ENCODE measurements at regions not wholly inside any gene's neighbourhood (a gene's known extent, or its start where the extent isn't known, plus 50 kb on each side); places are given as distances from the start of the nearest gene placed in this dataset.

DNA sequence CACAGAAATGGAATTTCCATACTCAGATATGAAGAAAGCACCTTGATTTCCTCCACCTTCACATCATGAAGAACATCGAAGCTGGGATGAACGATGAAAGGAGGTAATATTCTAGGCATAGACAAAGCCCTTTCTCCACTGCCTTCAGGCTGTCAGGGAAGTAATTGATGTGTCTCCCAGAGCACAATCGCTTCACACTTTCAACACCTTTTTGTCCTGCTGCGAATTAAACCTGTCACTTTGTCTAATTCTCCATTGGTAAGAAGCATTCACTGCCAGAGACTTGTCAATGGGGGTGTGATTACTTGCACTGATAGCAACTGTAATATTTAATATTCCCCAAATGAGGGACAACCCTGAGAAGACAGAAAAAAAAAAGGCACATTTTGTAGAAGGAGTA is 260.1 kb downstream of the ETS1 start:
- DNase-seq (ENCODE audit: low read depth), result no peak

GRCh38 chr11:128326791-128327190 is 260.6 kb downstream of the ETS1 start:
- no peak for DNase-seq (ENCODE audit: low read depth)

- peak; percentile 55 for DNase-seq (ENCODE audit: low read depth)
Observed at GRCh38 chr11:128324531-128325141, 262.7 kb downstream of the ETS1 start.

GRCh38 chr11:128324051-128324481 is 263.3 kb downstream of the ETS1 start:
- no peak for DNase-seq (ENCODE audit: low read depth)

DNA sequence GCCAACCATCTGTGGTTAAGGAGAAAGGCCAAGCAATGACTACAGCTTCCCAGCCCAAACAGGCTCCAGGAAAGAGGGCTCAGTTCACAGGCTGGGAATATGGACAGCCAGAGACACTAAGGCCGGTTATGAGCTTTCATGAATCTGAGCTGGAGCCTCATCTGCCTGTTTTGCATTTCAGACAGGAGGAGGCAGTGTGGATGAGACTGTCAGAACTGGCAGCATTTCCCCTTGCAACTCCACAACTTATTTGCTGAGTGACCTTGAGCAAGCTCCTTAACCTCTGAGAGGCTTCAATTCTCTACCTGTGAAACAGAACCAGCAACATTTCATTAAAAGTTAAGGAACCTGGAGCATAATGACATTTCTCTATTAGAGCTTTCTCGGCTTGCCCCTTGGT is 264.0 kb downstream of the ETS1 start:
- DNase-seq (ENCODE audit: low read depth), result no peak

DNA sequence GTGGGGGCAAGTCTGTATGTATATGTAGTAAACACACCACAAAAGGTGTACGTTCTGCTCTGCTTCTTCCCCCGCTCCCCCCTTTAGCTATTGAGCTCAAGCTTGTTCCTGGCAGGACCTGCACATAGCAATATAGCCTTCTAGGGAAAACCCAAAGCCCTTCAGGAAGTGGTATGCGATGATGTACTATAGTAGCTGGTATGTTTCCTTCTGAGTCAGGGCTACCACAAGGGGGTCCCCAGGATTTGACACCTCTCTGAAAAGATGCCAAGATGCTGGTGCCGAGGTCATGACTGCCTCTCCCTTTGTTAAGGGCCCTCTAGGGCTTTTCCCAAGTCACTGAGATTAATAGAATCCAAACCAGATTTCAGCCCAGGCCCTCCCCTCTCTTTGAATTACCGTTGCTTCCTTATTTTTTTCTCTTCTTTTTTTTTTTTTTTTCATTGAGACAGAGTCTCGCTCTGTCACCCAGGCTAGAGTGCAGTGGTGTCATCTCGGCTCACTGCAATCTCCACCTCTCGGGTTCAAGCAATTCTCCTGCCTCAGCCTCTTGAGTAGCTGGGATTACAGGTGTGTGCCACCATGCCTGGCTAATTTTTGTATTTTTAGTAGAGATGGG is 268.4 kb downstream of the ETS1 start:
- no peak for DNase-seq (ENCODE audit: low read depth)

DNA sequence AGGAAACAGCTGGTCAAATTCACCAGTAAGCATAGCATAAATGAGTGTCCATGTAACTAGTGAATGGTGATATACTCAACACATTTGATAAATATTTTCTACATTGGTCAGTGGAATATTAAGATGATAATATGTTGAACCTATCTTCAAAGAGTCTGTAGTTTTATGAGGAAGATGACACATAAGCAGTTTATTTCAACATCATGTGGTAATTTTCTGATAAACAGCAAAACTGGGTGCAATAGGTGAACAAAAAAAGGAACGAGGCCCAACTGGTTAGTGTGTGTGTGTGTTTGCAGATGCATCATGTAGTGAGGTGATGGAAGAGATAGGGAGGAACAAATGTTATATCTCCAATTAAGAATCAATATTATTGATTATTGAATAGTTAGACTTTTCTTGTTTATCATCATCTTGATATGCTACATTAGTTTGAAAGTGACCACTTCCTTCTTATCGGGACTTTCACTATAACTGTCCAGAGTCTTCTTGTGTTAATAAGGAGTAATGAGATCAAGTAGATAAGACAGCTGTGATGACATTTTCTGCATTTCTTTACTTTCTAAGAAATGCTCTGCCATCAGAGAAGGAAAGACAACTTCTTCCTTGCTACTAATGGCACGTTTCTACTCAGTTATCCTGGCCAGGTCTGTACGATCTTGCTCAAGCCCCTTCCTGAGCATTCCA is 270.7 kb downstream of the ETS1 start:
- DNase-seq (ENCODE audit: low read depth), result no peak

DNA sequence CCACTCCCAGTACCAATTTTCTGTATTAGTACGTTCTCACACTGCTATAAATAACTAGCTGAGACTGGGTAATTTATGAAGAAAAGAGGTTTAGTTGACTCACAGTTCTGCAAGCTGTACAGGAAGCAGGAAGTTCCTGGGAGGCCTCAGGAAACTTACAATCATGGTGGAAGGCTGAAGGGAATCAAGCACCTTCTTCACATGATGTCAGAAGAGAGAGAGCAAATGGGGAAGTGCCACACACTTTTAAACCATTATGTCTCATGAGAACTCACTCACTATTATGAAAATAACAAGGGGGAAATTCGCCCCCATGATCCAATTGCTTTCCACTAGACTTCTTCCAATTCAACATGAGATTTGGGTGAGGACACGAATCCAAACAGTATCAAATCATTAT is 271.4 kb downstream of the ETS1 start:
- no peak for DNase-seq (ENCODE audit: low read depth)

GRCh38 chr11:128313931-128314330 is 273.4 kb downstream of the ETS1 start:
- no peak for DNase-seq (ENCODE audit: low read depth)

DNA sequence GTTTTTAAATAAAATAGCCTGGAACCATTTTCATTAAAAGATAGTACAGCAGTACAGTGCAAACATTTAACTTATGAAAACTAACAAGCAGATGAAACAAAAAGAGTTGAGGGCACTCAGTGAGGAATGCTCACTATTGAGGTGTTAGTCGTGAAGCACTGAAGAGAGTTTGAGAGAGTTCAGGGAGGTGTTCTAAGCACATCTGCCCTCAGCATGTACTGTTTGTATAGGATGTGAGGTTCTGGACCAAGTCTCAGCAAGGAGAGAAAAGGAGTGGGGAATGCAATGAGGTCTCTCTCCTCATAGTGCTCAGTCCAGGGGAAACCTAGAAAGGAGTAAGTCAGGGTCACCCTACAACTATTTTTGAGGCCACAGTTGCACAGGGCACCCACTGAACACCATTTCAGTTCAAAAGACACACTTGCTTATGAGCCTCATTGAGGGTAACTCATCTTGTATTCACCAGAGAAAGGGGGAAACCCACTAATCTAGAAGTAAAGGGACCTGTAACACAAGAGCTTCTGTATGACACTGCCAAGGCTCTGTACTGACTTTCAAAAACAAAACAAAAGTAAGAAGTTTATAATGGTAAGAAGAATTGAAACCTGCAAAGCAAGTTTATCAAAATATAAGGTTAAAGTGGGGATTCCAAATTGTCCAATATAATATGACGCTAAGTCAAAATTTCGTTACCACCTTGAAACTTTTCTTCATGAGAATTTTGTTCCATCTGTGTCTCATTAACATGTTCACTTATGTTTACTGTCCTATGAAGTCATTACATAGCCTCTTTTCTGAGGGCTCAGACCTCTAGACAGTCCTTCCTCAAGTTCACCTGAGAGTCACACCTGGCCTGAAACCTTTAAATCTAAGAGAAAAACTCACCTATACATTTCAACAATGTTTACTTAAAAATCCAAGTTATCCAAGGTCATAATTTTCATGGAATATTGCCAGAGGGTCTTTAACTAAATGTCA is 275.3 kb downstream of the ETS1 start:
- no peak for DNase-seq (ENCODE audit: low read depth)

DNA sequence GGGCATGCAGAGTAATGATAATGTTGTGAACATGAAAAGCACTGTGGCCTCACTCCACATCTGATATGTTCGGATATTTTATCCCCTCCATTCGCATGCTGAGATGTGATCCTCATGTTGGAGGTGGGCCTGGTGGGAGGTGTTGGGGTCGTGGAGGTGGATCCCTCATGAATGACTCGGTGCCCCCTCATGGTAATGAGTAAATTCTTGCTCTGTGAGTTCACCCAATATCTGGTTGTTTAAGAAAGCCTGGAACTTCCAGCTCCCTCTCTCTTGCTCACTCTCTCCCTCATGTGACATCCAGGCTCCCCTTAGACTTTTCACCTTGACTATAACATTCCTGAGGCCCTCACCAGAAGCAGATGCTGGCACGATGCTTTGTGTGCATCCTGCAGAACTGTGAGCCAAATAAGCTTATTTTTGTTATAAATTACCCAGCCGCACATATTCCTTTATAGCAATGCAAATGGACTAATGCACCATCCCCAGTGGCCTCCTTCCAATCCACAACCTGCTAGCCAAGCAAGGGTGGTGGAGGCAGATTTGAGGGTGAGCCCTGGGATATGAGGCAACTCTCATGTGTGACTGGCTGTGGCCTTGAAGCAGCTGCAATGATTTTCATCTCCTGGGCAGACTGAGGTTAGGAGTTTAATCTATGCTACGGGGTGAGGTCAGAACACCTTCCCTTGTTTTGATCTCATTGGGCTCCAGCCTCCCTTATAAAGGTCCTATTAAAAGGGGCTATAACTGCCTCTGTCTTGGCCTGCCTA is 276.5 kb downstream of the ETS1 start:
- no peak for DNase-seq (ENCODE audit: low read depth)

GRCh38 chr11:128310005-128310404 is 277.4 kb downstream of the ETS1 start:
- DNase-seq (ENCODE audit: low read depth), result no peak

DNA sequence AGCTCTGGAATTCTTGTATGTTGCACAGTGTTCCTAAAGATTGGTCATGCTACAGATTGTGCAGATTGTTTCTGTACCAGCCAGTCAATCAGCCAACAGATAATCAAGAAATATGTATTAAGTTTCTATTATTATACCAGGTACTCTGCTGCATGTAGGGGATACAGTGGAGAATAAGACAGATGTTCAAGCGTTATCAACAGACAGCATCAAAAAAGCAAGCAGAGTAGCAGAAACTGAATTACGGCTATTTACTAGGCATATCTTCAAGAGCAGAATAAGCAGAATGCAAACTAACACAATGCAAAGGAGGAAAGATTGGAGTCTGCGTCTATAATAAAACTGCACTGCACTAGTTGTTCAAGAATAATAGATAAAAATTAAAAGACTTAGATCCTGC is 278.6 kb downstream of the ETS1 start:
- DNase-seq (ENCODE audit: low read depth), result no peak

DNA sequence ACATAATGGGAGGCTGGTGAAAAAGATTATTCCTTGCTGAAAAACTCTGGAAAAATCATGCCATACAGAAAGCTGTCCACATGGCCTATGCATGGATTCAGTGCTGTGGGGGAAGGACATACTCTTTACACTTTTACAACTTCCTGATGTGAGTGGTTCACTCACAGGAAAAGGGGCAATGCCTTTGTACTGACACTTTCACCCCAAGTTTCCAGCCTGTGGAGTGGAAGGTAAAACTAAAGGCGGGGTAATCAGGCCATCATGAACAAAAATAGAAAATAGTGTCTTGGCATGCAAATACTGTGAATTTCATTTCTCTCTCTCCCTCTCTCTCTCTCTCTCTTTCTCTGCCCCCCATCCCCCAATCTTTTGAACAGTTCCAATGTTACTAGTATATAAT is 281.8 kb downstream of the ETS1 start:
- DNase-seq (ENCODE audit: low read depth), result no peak

- DNase-seq (ENCODE audit: low read depth), result no peak
Observed at GRCh38 chr11:128304666-128305485, 282.5 kb downstream of the ETS1 start.

DNA sequence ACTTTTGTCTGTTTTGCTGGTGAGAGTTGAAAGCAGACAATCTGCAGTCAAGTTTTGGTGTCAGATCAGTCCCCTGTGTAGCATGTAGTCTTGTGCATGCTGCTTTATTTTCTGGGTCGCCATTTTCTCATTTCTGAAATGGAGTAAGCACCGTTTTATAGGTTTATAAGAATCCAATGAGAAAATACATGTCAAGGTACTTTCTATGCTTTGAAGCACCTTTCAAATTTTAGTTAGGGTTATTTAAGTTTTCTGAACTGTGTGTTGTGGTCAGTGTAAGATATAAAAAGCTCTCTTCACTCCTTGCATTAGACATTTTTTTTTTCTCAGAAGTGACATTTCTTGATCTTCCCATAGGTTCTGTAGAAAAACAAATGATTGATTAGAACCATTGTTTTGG is 283.2 kb downstream of the ETS1 start:
- no peak for DNase-seq (ENCODE audit: low read depth)

- no peak for DNase-seq (ENCODE audit: low read depth)
Observed at GRCh38 chr11:128303383-128303782, 284.0 kb downstream of the ETS1 start.

DNA sequence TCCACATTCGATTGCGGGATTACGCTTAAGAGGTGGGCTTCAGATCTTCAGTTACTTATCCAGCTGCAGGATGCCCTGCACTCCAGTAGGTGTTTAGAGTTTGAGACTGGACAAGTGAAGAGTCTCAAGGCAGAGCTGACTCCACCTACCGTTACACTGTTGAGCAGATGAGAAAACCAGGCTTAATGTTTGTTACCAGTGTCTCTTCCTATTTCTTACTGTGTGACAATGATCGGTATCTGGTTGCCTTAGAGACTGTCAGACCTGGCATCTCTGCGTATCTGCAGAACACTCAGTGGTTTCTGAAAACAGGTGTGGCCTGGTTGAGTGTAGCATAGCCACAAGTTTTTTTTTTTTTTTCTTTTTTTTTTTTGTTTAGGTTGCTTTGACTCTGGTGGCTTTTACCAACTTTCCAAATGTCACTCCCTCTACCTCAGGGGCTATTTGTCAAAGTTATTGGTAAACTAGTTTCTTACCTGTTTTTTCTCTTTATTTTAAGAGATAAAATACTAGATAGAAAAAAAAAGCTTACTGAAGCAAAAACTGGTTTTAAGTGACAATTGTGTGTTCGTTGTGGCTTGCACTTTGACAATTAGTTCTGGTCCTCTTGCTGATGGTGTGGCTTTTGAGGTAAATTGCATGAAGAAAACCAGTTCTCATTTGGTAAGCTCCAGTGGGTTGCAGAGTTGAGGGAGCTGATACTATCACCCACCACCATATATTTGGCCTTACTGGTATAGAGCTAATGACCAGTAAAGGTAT is 284.8 kb downstream of the ETS1 start:
- DNase-seq (ENCODE audit: low read depth), result no peak

DNA sequence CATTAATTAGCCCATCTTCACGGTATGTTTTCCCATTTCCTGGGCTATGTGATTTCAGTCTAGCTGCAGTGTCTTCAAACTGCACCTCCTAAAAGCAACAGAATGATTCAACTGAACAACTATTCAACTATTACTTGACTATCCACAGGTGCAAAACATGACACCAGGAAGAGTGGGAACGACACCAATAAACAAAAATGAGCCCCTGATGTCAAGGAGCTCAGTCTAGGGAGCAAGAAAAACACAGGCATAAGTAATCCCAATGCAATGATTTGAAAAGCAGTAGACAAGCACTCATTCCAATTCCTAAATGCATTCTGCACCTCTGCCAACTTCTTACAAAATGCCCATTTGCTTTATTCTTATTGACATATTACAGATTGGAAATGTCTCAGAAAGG is 285.6 kb downstream of the ETS1 start:
- no peak for DNase-seq (ENCODE audit: low read depth)

- DNase-seq (ENCODE audit: low read depth), result no peak
Observed at GRCh38 chr11:128300785-128301184, 286.6 kb downstream of the ETS1 start.

Data from activated T-cell treated with anti-CD3 and anti-CD28 coated beads for 1 hour (primary cell).